ENCODE measurements at regions not wholly inside any gene's neighbourhood (a gene's known extent, or its start where the extent isn't known, plus 50 kb on each side); places are given as distances from the start of the nearest gene placed in this dataset.

- Histone ChIP-seq H3K9me3 (ENCODE audit: control insufficient read depth, low read length) (no peaks in the 10 kb centered on the region), H3K4me1 (ENCODE audit: control insufficient read depth, insufficient read depth, low read length, poor library complexity, severe bottlenecking) (no peaks in the 10 kb centered on the region), H3K4me3 (ENCODE audit: extremely low read depth, insufficient read depth, low read length, poor library complexity, severe bottlenecking) (no peak overlapping the region), H3K27ac (ENCODE audit: low read depth, low read length, severe bottlenecking) (no peak overlapping the region), H3K36me3 (ENCODE audit: control insufficient read depth, insufficient read depth, low read length) (no peaks in the 10 kb centered on the region)
- 82 to 84% methylated on average over 1 to 3 of the region's 4 CpGs for WGBS, 2 experiments (ENCODE audit: insufficient coverage in 2 of 2)
These were observed 329.7 kb upstream of the CNTNAP5 start for GRCh38 chr2:123695426-123695825.

- WGBS, 2 experiments (ENCODE audit: insufficient coverage in 2 of 2): 97 to 100% methylated on average over 2 to 3 of the region's 4 CpGs
- Histone ChIP-seq H3K9me3 (ENCODE audit: control insufficient read depth, low read length) (no peaks in the 10 kb centered on the region), H3K4me3 (ENCODE audit: extremely low read depth, insufficient read depth, low read length, poor library complexity, severe bottlenecking) (no peak overlapping the region), H3K36me3 (ENCODE audit: control insufficient read depth, insufficient read depth, low read length) (no peaks in the 10 kb centered on the region), H3K27ac (ENCODE audit: low read depth, low read length, severe bottlenecking) (no peak overlapping the region), H3K4me1 (ENCODE audit: control insufficient read depth, insufficient read depth, low read length, poor library complexity, severe bottlenecking) (no peaks in the 10 kb centered on the region)
These were observed 329.1 kb upstream of the CNTNAP5 start for GRCh38 chr2:123696021-123696420.

- Histone ChIP-seq H3K4me1 (ENCODE audit: control insufficient read depth, insufficient read depth, low read length, poor library complexity, severe bottlenecking) (no peaks in the 10 kb centered on the region), H3K9me3 (ENCODE audit: control insufficient read depth, low read length) (no peaks in the 10 kb centered on the region), H3K27ac (ENCODE audit: low read depth, low read length, severe bottlenecking) (no peak overlapping the region), H3K4me3 (ENCODE audit: extremely low read depth, insufficient read depth, low read length, poor library complexity, severe bottlenecking) (no peak overlapping the region), H3K36me3 (ENCODE audit: control insufficient read depth, insufficient read depth, low read length) (no peaks in the 10 kb centered on the region)
These were observed 328.2 kb upstream of the CNTNAP5 start for GRCh38 chr2:123696799-123697410.

GRCh38 chr2:123715467-123715982 is 309.6 kb upstream of the CNTNAP5 start:
- H3K36me3 ChIP-seq (ENCODE audit: control insufficient read depth, insufficient read depth, low read length): no peaks in the 10 kb centered on the region
- H3K9me3 ChIP-seq (ENCODE audit: control insufficient read depth, low read length): no peaks in the 10 kb centered on the region
- no peak overlapping the region for H3K4me3 ChIP-seq (ENCODE audit: extremely low read depth, insufficient read depth, low read length, poor library complexity, severe bottlenecking)
- H3K4me1 ChIP-seq (ENCODE audit: control insufficient read depth, insufficient read depth, low read length, poor library complexity, severe bottlenecking): no peaks in the 10 kb centered on the region
- no peak overlapping the region for H3K27ac ChIP-seq (ENCODE audit: low read depth, low read length, severe bottlenecking)
- no CpG with 5 or more reads among the region's 3 CpGs for WGBS, 2 experiments (ENCODE audit: insufficient coverage in 2 of 2)

DNA sequence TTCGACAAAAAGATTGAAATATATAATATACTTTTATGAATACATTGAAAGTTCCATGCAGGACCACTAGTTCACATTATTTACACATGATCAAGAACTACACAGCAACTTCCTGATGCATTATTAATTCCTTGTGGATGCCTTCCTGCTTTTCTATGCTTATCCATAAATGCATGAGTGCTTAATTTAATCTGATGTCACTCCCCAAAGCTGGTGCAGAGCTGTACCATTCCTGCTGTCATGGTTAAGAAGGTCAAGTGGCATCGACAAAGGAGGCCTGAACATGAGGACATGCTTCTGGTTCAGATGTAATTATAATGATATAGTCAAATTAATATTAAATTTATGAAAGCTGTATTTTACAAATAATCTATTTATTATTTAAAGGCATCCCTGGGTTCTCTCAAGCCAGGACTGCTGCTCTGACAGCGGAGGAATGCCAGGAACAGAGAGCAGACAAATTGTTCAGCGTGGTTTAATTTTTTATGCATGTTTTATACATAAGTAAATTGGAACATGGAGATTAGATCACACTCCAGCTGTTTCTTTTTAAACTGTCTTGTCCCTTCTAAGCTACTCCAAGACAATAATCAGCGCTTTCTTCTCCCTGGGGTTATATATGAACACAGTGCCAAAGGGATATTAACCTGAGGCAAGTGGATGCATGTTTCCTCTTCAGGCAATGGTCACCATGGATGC is 307.3 kb upstream of the CNTNAP5 start:
- Histone ChIP-seq H3K4me1 (ENCODE audit: control insufficient read depth, insufficient read depth, low read length, poor library complexity, severe bottlenecking) (no peaks in the 10 kb centered on the region), H3K9me3 (ENCODE audit: control insufficient read depth, low read length) (no peaks in the 10 kb centered on the region), H3K4me3 (ENCODE audit: extremely low read depth, insufficient read depth, low read length, poor library complexity, severe bottlenecking) (no peak overlapping the region), H3K27ac (ENCODE audit: low read depth, low read length, severe bottlenecking) (no peak overlapping the region), H3K36me3 (ENCODE audit: control insufficient read depth, insufficient read depth, low read length) (no peaks in the 10 kb centered on the region)
- WGBS, 2 experiments (ENCODE audit: insufficient coverage in 2 of 2): no CpG with 5 or more reads among the region's 5 CpGs

DNA sequence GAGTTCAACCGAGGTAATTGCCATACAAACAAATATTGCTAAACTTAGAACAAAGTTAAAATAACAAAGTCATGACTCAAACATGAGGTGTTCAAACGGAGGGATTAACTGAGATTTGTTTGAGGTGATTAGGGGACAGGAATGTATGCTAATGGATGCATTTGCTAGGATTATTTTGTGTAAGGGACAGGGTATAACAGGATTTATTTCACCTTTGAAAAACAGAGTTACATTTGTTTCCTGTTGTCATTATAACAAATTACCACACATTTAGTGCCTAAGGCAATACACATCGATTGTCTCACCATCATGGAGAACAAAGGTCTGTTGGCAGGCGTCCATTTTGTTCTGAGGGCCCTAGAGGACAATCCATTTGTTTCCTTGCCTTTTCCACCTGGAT is 304.3 kb upstream of the CNTNAP5 start:
- WGBS, 2 experiments (ENCODE audit: insufficient coverage in 2 of 2): 86 to 93% methylated on average over 3 of the region's 4 CpGs
- Histone ChIP-seq H3K4me3 (ENCODE audit: extremely low read depth, insufficient read depth, low read length, poor library complexity, severe bottlenecking) (no peak overlapping the region), H3K9me3 (ENCODE audit: control insufficient read depth, low read length) (no peaks in the 10 kb centered on the region), H3K4me1 (ENCODE audit: control insufficient read depth, insufficient read depth, low read length, poor library complexity, severe bottlenecking) (no peaks in the 10 kb centered on the region), H3K27ac (ENCODE audit: low read depth, low read length, severe bottlenecking) (no peak overlapping the region), H3K36me3 (ENCODE audit: control insufficient read depth, insufficient read depth, low read length) (no peaks in the 10 kb centered on the region)

GRCh38 chr2:123723706-123724105 is 301.4 kb upstream of the CNTNAP5 start:
- Histone ChIP-seq H3K4me1 (ENCODE audit: control insufficient read depth, insufficient read depth, low read length, poor library complexity, severe bottlenecking) (no peaks in the 10 kb centered on the region), H3K36me3 (ENCODE audit: control insufficient read depth, insufficient read depth, low read length) (no peaks in the 10 kb centered on the region), H3K9me3 (ENCODE audit: control insufficient read depth, low read length) (no peaks in the 10 kb centered on the region), H3K27ac (ENCODE audit: low read depth, low read length, severe bottlenecking) (no peak overlapping the region), H3K4me3 (ENCODE audit: extremely low read depth, insufficient read depth, low read length, poor library complexity, severe bottlenecking) (no peak overlapping the region)
- WGBS, 2 experiments (ENCODE audit: insufficient coverage in 2 of 2): 79% methylated on average over 2 of the region's 2 CpGs; no CpG with 5 or more reads in 1 of the 2 experiments

GRCh38 chr2:123732563-123732962 is 292.5 kb upstream of the CNTNAP5 start:
- H3K4me1 ChIP-seq (ENCODE audit: control insufficient read depth, insufficient read depth, low read length, poor library complexity, severe bottlenecking): peaks cover 4% of the 10 kb centered on the region
- no peak overlapping the region for H3K4me3 ChIP-seq (ENCODE audit: extremely low read depth, insufficient read depth, low read length, poor library complexity, severe bottlenecking)
- no peaks in the 10 kb centered on the region for H3K36me3 ChIP-seq (ENCODE audit: control insufficient read depth, insufficient read depth, low read length)
- H3K27ac ChIP-seq (ENCODE audit: low read depth, low read length, severe bottlenecking): no peak overlapping the region
- H3K9me3 ChIP-seq (ENCODE audit: control insufficient read depth, low read length): no peaks in the 10 kb centered on the region

GRCh38 chr2:123737371-123737770 is 287.7 kb upstream of the CNTNAP5 start:
- no peak overlapping the region for H3K27ac ChIP-seq (ENCODE audit: low read depth, low read length, severe bottlenecking)
- no peaks in the 10 kb centered on the region for H3K36me3 ChIP-seq (ENCODE audit: control insufficient read depth, insufficient read depth, low read length)
- no peaks in the 10 kb centered on the region for H3K9me3 ChIP-seq (ENCODE audit: control insufficient read depth, low read length)
- H3K4me1 ChIP-seq (ENCODE audit: control insufficient read depth, insufficient read depth, low read length, poor library complexity, severe bottlenecking): peaks cover 4% of the 10 kb centered on the region
- no peak overlapping the region for H3K4me3 ChIP-seq (ENCODE audit: extremely low read depth, insufficient read depth, low read length, poor library complexity, severe bottlenecking)

DNA sequence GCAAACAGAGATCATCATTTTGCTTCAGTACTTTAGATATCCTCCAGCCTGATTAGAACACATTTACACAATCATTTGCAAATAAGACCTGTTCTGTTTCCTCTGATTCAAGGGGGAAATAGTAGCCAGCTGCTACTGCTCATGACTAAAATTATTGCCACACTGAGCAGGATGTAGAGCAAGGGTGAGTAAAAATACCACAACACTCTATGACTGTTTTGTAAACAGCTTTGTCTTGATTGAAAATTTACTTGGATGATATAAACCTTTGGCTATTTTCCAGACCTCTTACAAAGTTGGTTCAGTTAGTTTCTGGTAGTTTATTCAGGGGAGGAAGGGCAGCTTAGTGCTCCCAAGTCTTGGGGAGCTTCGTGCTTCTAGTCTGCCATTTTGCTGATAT is 286.4 kb upstream of the CNTNAP5 start:
- Histone ChIP-seq H3K36me3 (ENCODE audit: control insufficient read depth, insufficient read depth, low read length) (no peaks in the 10 kb centered on the region), H3K9me3 (ENCODE audit: control insufficient read depth, low read length) (no peaks in the 10 kb centered on the region), H3K4me3 (ENCODE audit: extremely low read depth, insufficient read depth, low read length, poor library complexity, severe bottlenecking) (no peak overlapping the region), H3K27ac (ENCODE audit: low read depth, low read length, severe bottlenecking) (no peak overlapping the region), H3K4me1 (ENCODE audit: control insufficient read depth, insufficient read depth, low read length, poor library complexity, severe bottlenecking) (no peaks in the 10 kb centered on the region)
- no CpG with 5 or more reads among the region's 1 CpG for WGBS, 2 experiments (ENCODE audit: insufficient coverage in 2 of 2)

DNA sequence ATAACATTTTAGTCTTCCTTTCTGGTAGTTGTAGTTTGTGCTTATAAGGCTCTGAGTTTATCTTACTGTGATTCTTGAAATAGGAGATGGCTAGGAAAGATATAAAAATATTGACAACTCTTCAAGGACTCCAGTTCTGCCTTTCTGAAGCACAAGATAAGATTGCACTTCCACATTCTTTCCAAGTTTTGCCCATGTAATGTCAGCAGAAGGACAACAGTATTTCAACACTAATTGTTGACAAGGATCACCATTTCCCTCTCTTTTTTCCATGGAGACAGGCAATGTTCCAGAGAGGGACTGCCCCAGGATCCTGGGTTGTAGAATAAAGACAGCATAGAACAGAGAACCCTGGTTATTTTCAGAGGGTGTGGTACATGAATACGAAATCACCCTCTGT is 279.1 kb upstream of the CNTNAP5 start:
- H3K9me3 ChIP-seq (ENCODE audit: control insufficient read depth, low read length): no peaks in the 10 kb centered on the region
- 100% methylated on average over 1 of the region's 1 CpG; no CpG with 5 or more reads in 1 of the 2 experiments for WGBS, 2 experiments (ENCODE audit: insufficient coverage in 2 of 2)
- no peaks in the 10 kb centered on the region for H3K36me3 ChIP-seq (ENCODE audit: control insufficient read depth, insufficient read depth, low read length)
- H3K27ac ChIP-seq (ENCODE audit: low read depth, low read length, severe bottlenecking): no peak overlapping the region
- H3K4me1 ChIP-seq (ENCODE audit: control insufficient read depth, insufficient read depth, low read length, poor library complexity, severe bottlenecking): no peaks in the 10 kb centered on the region
- H3K4me3 ChIP-seq (ENCODE audit: extremely low read depth, insufficient read depth, low read length, poor library complexity, severe bottlenecking): no peak overlapping the region

Measured in mesodermal cell (in vitro differentiated cells).